IMR-90 (cell line): ENCODE measurements at regions not wholly inside any gene's neighbourhood (a gene's known extent, or its start where the extent isn't known, plus 50 kb on each side); places are given as distances from the start of the nearest gene placed in this dataset.

ENCODE experiments used
- ATAC-seq: fragments of 200-7000 bp; cut with Tn5 transposase; 2 replicates; pipeline ENCODE4 v1.9.1; 2020; ENCODE audit warnings: low read depth, mild to moderate bottlenecking, moderate library complexity
- BruUV-seq: library from RNA; stranded (reverse); fragments of 400-500 nt; replicated peaks from 2 replicates; lab custom pipeline; 2021; lab: Mats Ljungman, UMichigan
- CTCF ChIA-PET: fragments of 300-600 bp; formaldehyde crosslinking; extraction: SDS; loops from one replicate; lab custom pipeline; 2021; ENCODE audit warnings: antibody characterized with exemption; lab: Yijun Ruan, JAX
- POLR2A ChIA-PET: fragments of 300-600 bp; sonication (Branson Sonifier 250); formaldehyde crosslinking; loops from one replicate; lab custom pipeline; 2022; ENCODE audit warnings: antibody characterized with exemption; ENCODE audit not compliant: unreplicated experiment; lab: Charles Lee
- DNase-seq: peaks from one replicate; pipeline ENCODE4 v3.0.0; 2013
- H2AFZ ChIP-seq: replicated peaks from 2 replicates; pipeline ENCODE3; 2013; ENCODE audit warnings: low read length, mild to moderate bottlenecking; ENCODE audit not compliant: poor library complexity
- H2AK5ac ChIP-seq: 2 replicates; pipeline ENCODE4 v1.6.1; 2013; ENCODE audit warnings: low read depth, low read length, inconsistent platforms
- H2AK9ac ChIP-seq: replicated peaks from 2 replicates; pipeline ENCODE3; 2013; ENCODE audit warnings: mild to moderate bottlenecking, low read depth, low read length, moderate library complexity; ENCODE audit not compliant: poor library complexity
- H2BK120ac ChIP-seq: 2 replicates; pipeline ENCODE4 v1.6.1; 2013; ENCODE audit warnings: low read depth, low read length, inconsistent platforms
- H2BK15ac ChIP-seq: 3 replicates; pipeline ENCODE4 v1.6.1; 2013; ENCODE audit warnings: low read depth, low read length, inconsistent platforms
- H2BK20ac ChIP-seq: 2 replicates; pipeline ENCODE4 v1.6.1; 2013; ENCODE audit warnings: low read depth, mild to moderate bottlenecking, inconsistent platforms, low read length, moderate library complexity
- H2BK5ac ChIP-seq: 2 replicates; pipeline ENCODE4 v1.6.1; 2013; ENCODE audit warnings: mild to moderate bottlenecking, low read depth, low read length, inconsistent platforms; ENCODE audit not compliant: poor library complexity, severe bottlenecking
- H3K14ac ChIP-seq: replicated peaks from 2 replicates; pipeline ENCODE4 v1.6.1; 2013; ENCODE audit warnings: low read depth, low read length, inconsistent platforms
- H3K18ac ChIP-seq: 2 replicates; pipeline ENCODE4 v1.6.1; 2013; ENCODE audit warnings: low read depth, low read length, control low read depth
- H3K23ac ChIP-seq: 2 replicates; pipeline ENCODE4 v1.6.1; 2013; ENCODE audit warnings: low read depth, low read length, inconsistent platforms
- H3K27ac ChIP-seq: 2 replicates; pipeline ENCODE4 v1.5.1; 2013; ENCODE audit warnings: mild to moderate bottlenecking, control low read depth, low read length; ENCODE audit not compliant: insufficient read depth
- H3K27me3 ChIP-seq: 2 replicates; pipeline ENCODE4 v1.6.1; 2013; ENCODE audit warnings: low read length; ENCODE audit not compliant: control insufficient read depth, insufficient read depth
- H3K36me3 ChIP-seq: 2 replicates; pipeline ENCODE4 v1.6.1; 2013; ENCODE audit warnings: low read length, mixed read lengths; ENCODE audit not compliant: control insufficient read depth, insufficient read depth
- H3K4ac ChIP-seq: 2 replicates; pipeline ENCODE4 v1.6.1; 2013; ENCODE audit warnings: low read depth, low read length, inconsistent platforms
- H3K4me1 ChIP-seq: 2 replicates; pipeline ENCODE4 v1.6.1; 2013; ENCODE audit warnings: low read length, mixed read lengths; ENCODE audit not compliant: control insufficient read depth, insufficient read depth
- H3K4me2 ChIP-seq: 2 replicates; pipeline ENCODE4 v1.6.1; 2013; ENCODE audit warnings: low read depth, mild to moderate bottlenecking, control low read depth, low read length, moderate library complexity
- H3K4me3 ChIP-seq: 2 replicates; pipeline ENCODE4 v1.5.1; 2013; ENCODE audit warnings: low read depth, mild to moderate bottlenecking, control low read depth, low read length, moderate library complexity; ENCODE audit not compliant: insufficient read depth
- H3K56ac ChIP-seq: 2 replicates; pipeline ENCODE4 v1.6.1; 2013; ENCODE audit warnings: low read length, inconsistent platforms; ENCODE audit not compliant: insufficient read depth; ENCODE audit errors: extremely low read depth
- H3K79me1 ChIP-seq, 2 experiments: 2 replicates each; pipeline ENCODE4 v1.6.1; 2013; ENCODE audit warnings: low read length in 2 of 2, inconsistent platforms in 1 of 2, low read depth in 1 of 2
- H3K9ac ChIP-seq: 2 replicates; pipeline ENCODE4 v1.6.1; 2013; ENCODE audit warnings: low read depth, low read length, control low read depth
- H3K9me1 ChIP-seq: 2 replicates; pipeline ENCODE4 v1.6.1; 2013; ENCODE audit warnings: low read length, inconsistent platforms; ENCODE audit not compliant: insufficient read depth
- H3K9me3 ChIP-seq: 2 replicates; pipeline ENCODE4 v1.6.1; 2013; ENCODE audit warnings: low read length; ENCODE audit not compliant: control insufficient read depth, insufficient read depth
- H4K20me1 ChIP-seq: 2 replicates; pipeline ENCODE4 v1.6.1; 2013; ENCODE audit warnings: low read length, inconsistent platforms; ENCODE audit not compliant: insufficient read depth
- H4K5ac ChIP-seq: 2 replicates; pipeline ENCODE4 v1.6.1; 2013; ENCODE audit warnings: mild to moderate bottlenecking, low read depth, low read length, control low read depth
- H4K8ac ChIP-seq, 2 experiments: 2 replicates each; pipeline ENCODE4 v1.6.1; 2013; ENCODE audit warnings: low read depth in 2 of 2, low read length in 2 of 2, control low read depth in 1 of 2, inconsistent platforms in 1 of 2
- H4K91ac ChIP-seq: 2 replicates; pipeline ENCODE4 v1.6.1; 2013; ENCODE audit warnings: low read depth, low read length, inconsistent platforms; ENCODE audit not compliant: insufficient read depth
- ELK1 ChIP-seq: fragments of 150-350 bp; IDR thresholded peaks from 2 replicates; pipeline ENCODE4 v1.6.1; 2016; ENCODE audit warnings: low read depth, mild to moderate bottlenecking, low read length, moderate library complexity, borderline replicate concordance
- MAFK ChIP-seq: IDR thresholded peaks from 2 replicates; pipeline ENCODE4 v1.6.1; 2012; ENCODE audit warnings: low read depth, low read length, improper control_type of control experiment
- MXI1 ChIP-seq: IDR thresholded peaks from 2 replicates; pipeline ENCODE4 v1.6.1; 2012; ENCODE audit warnings: low read depth, mild to moderate bottlenecking, low read length, moderate library complexity, borderline replicate concordance
- POLR2A ChIP-seq: IDR thresholded peaks from 2 replicates; pipeline ENCODE4 v1.6.1; 2012; ENCODE audit warnings: mild to moderate bottlenecking, low read depth, low read length
- RCOR1 ChIP-seq: IDR thresholded peaks from 2 replicates; pipeline ENCODE4 v1.6.1; 2012; ENCODE audit warnings: mild to moderate bottlenecking, low read length, improper control_type of control experiment; ENCODE audit not compliant: insufficient replicate concordance
- RFX5 ChIP-seq: IDR thresholded peaks from 2 replicates; pipeline ENCODE4 v1.8.0; 2012; ENCODE audit warnings: low read depth, mild to moderate bottlenecking, low read length, moderate library complexity
- USF2 ChIP-seq: fragments of 150-350 bp; IDR thresholded peaks from 2 replicates; pipeline ENCODE4 v1.6.1; 2017; ENCODE audit warnings: mild to moderate bottlenecking, antibody characterized with exemption, low read length, low read depth
- WGBS, 2 experiments: methylation state at CpG; one replicate each; pipeline versions ENCODE4 v1.1.5 to v1.1.7; 2013; ENCODE audit warnings: missing lambda C conversion rate in 2 of 2; ENCODE audit not compliant: insufficient read length in 1 of 2; ENCODE audit errors: extremely low coverage in 2 of 2; 5-methylcytosine and 5-hydroxymethylcytosine counted together
- dilution Hi-C: fragments of 300-500 bp; cut with HindIII; formaldehyde crosslinking; loops from one replicate; pipeline ENCODE4 v1.14.3; 2018; ENCODE audit warnings: low sequenced_read_pairs; ENCODE audit not compliant: unreplicated experiment
- in situ Hi-C: fragments of 300-500 bp; cut with MboI; formaldehyde crosslinking; loops from 3 replicates; pipeline ENCODE4 v1.14.3; 2019; ENCODE audit warnings: low sequenced_read_pairs, inconsistent platforms, mixed read lengths
- intact Hi-C: fragments of 100-400 bp; cut with micrococcal nuclease; formaldehyde crosslinking; loops from 2 replicates; pipeline ENCODE4 v1.10.0; 2022

- Histone ChIP-seq H4K5ac (no peak overlapping the region), H4K8ac (no peak overlapping the region), H2AK5ac (no peak overlapping the region), H3K56ac (no peak overlapping the region), H2AFZ (no peak overlapping the region), H3K4ac (no peak overlapping the region), H2BK5ac (no peak overlapping the region), H2BK15ac (no peak overlapping the region), H3K23ac (no peak overlapping the region), H3K4me1 (no peaks in the 10 kb centered on the region), H3K4me2 (no peak overlapping the region), H3K36me3 (no peaks in the 10 kb centered on the region), H3K79me1 (no peaks in the 10 kb centered on the region), H4K20me1 (no peaks in the 10 kb centered on the region), H3K27me3 (no peaks in the 10 kb centered on the region), H3K4me3 (no peak overlapping the region), H4K91ac (no peak overlapping the region), H3K9me3 (no peaks in the 10 kb centered on the region), H2BK120ac (no peak overlapping the region), H3K9me1 (no peaks in the 10 kb centered on the region), H2AK9ac (no peak overlapping the region), H3K27ac (no peak overlapping the region), H3K9ac (no peak overlapping the region), H2BK20ac (no peak overlapping the region), H3K14ac (no peak overlapping the region), H3K18ac (no peak overlapping the region)
- no TSS peak for BruUV-seq
- POLR2A ChIA-PET: no interaction called here
- ATAC-seq: no peak
- no CpG with 5 or more reads among the region's 1 CpG for WGBS, 2 experiments
- intact Hi-C loops (no loop called here), dilution Hi-C loops (no loop called here), in situ Hi-C loops (no loop called here)
- CTCF ChIA-PET: no interaction called here
- DNase-seq: no peak
- TF ChIP-seq POLR2A: no peak
- no peak for TF ChIP-seq RFX5
- no peak for TF ChIP-seq ELK1
- no peak for TF ChIP-seq USF2
- TF ChIP-seq MAFK: no peak
- TF ChIP-seq MXI1: no peak
- TF ChIP-seq RCOR1: no peak
These were observed 908.7 kb upstream of the CDH9 start for GRCh38 chr5:27947088-27947487.
